Endothelial cell of umbilical vein (primary cell): ENCODE measurements at regions not wholly inside any gene's neighbourhood (a gene's known extent, or its start where the extent isn't known, plus 50 kb on each side); places are given as distances from the start of the nearest gene placed in this dataset.

ENCODE experiments used
- BruUV-seq: library from RNA; stranded (reverse); fragments of 400-500 nt; replicated peaks from 2 replicates; lab custom pipeline; 2021; lab: Mats Ljungman, UMichigan
- CTCF ChIA-PET: fragments of 300-600, 350-600 bp; sonication (Branson Sonifier 250); formaldehyde crosslinking; loops from one replicate; lab custom pipeline; 2021; ENCODE audit warnings: antibody characterized with exemption, inconsistent platforms; lab: Charles Lee
- POLR2A ChIA-PET: fragments of 300-600, 350-600 bp; sonication (Branson Sonifier 250); formaldehyde crosslinking; loops from one replicate; lab custom pipeline; 2021; ENCODE audit warnings: antibody characterized with exemption, inconsistent platforms; lab: Charles Lee
- DNase-seq: peaks from one replicate; pipeline ENCODE4 v3.0.0-alpha.2; 2011; ENCODE audit warnings: low read depth, low spot score
- FAIRE-seq: peaks from 2 replicates; lab custom pipeline; 2011; peaks lifted over from hg19 to GRCh38; lab: Jason Lieb, UNC
- H2AFZ ChIP-seq: 2 replicates; pipeline ENCODE4 v1.6.0; 2012; ENCODE audit warnings: low read depth, low read length, control low read depth, inconsistent platforms
- H3K27ac ChIP-seq: 2 replicates; pipeline ENCODE4 v1.5.1; 2011; ENCODE audit warnings: low read depth, mild to moderate bottlenecking, control low read depth, low read length, moderate library complexity; ENCODE audit not compliant: insufficient read depth
- H3K27me3 ChIP-seq, 2 experiments: 2 replicates each; pipeline versions ENCODE4 v1.6.0 to v1.6.1; 2011; ENCODE audit warnings: low read length in 2 of 2, mixed read lengths in 1 of 2; ENCODE audit not compliant: control insufficient read depth in 2 of 2, insufficient read depth in 2 of 2
- H3K36me3 ChIP-seq, 2 experiments: 2 replicates in 1 of 2; 3 replicates in 1 of 2; pipeline ENCODE4 v1.5.1; 2011; ENCODE audit warnings: low read length in 2 of 2, mild to moderate bottlenecking in 1 of 2, moderate library complexity in 1 of 2; ENCODE audit not compliant: control insufficient read depth in 2 of 2, insufficient read depth in 2 of 2; ENCODE audit errors: extremely low read depth in 1 of 2
- H3K4me1 ChIP-seq: 3 replicates; pipeline ENCODE4 v1.5.1; 2011; ENCODE audit warnings: mild to moderate bottlenecking, low read length; ENCODE audit not compliant: control insufficient read depth, insufficient read depth; ENCODE audit errors: extremely low read depth
- H3K4me2 ChIP-seq: 2 replicates; pipeline ENCODE4 v1.6.1; 2011; ENCODE audit warnings: low read length, control low read depth, mixed read lengths; ENCODE audit not compliant: insufficient read depth
- H3K4me3 ChIP-seq, 3 experiments: fragments of 200-600 bp in 1 of 3; sonication (generic), shearing (Covaris generic) in 1 of 3; replicated peaks in 1 of 3; 2 replicates each; pipeline ENCODE4 v1.5.1; 2011 to 2016; ENCODE audit warnings: control low read depth in 3 of 3, low read length in 3 of 3, mild to moderate bottlenecking in 2 of 3, inconsistent platforms in 1 of 3, low read depth in 1 of 3, moderate library complexity in 1 of 3; ENCODE audit not compliant: insufficient read depth in 1 of 3
- H3K79me2 ChIP-seq: 2 replicates; pipeline ENCODE4 v1.6.0; 2012; ENCODE audit warnings: low read length, inconsistent platforms; ENCODE audit not compliant: control insufficient read depth, insufficient read depth
- H3K9ac ChIP-seq: replicated peaks from 2 replicates; pipeline ENCODE3; 2011; ENCODE audit warnings: low read length, control low read depth; ENCODE audit not compliant: insufficient read depth; ENCODE audit errors: extremely low read depth
- H3K9me1 ChIP-seq: replicated peaks from 3 replicates; pipeline ENCODE4 v1.6.0; 2011; ENCODE audit warnings: mild to moderate bottlenecking, low read length; ENCODE audit not compliant: control insufficient read depth, insufficient read depth; ENCODE audit errors: extremely low read depth
- H3K9me3 ChIP-seq: replicated peaks from 2 replicates; pipeline ENCODE4 v1.5.1; 2012; ENCODE audit warnings: low read length, inconsistent platforms; ENCODE audit not compliant: control insufficient read depth, insufficient read depth
- H4K20me1 ChIP-seq: replicated peaks from 2 replicates; pipeline ENCODE3; 2011; ENCODE audit warnings: mild to moderate bottlenecking, low read length; ENCODE audit not compliant: control insufficient read depth, insufficient read depth; ENCODE audit errors: extremely low read depth
- EZH2 ChIP-seq: IDR thresholded peaks from 2 replicates; pipeline ENCODE4 v1.6.1; 2012; ENCODE audit warnings: borderline replicate concordance, low read depth, mild to moderate bottlenecking, moderate library complexity, low read length, inconsistent platforms; ENCODE audit not compliant: severe bottlenecking
- FOS ChIP-seq: IDR thresholded peaks from 2 replicates; pipeline ENCODE4 v1.6.1; 2011; ENCODE audit warnings: mild to moderate bottlenecking, low read length, moderate library complexity, borderline replicate concordance; ENCODE audit not compliant: insufficient read depth
- GATA2 ChIP-seq: IDR thresholded peaks from 2 replicates; pipeline ENCODE4 v1.7.0; 2011; ENCODE audit warnings: low read depth, mild to moderate bottlenecking, moderate library complexity, mixed read lengths, low read length; ENCODE audit not compliant: insufficient read length, insufficient read depth
- JUN ChIP-seq: IDR thresholded peaks from 2 replicates; pipeline ENCODE4 v1.6.1; 2011; ENCODE audit warnings: borderline replicate concordance, low read depth; ENCODE audit not compliant: insufficient read length, insufficient read depth
- MYC ChIP-seq: IDR thresholded peaks from one replicate; pipeline ENCODE4 v1.6.1; 2011; ENCODE audit warnings: mild to moderate bottlenecking, low read depth, low read length
- POLR2A ChIP-seq: IDR thresholded peaks from 2 replicates; pipeline ENCODE4 v1.6.1; 2012; ENCODE audit warnings: low read depth, mild to moderate bottlenecking, control low read depth, low read length
- POLR2AphosphoS5 ChIP-seq: IDR thresholded peaks from 2 replicates; pipeline ENCODE4 v1.6.1; 2012; ENCODE audit warnings: low read depth, mild to moderate bottlenecking, control low read depth, low read length, moderate library complexity; ENCODE audit not compliant: insufficient read depth
- dilution Hi-C: fragments of 300-500 bp; cut with MboI; formaldehyde crosslinking; loops from one replicate; pipeline ENCODE4 v1.15.0; 2019; ENCODE audit warnings: low sequenced_read_pairs; ENCODE audit not compliant: extremely low pct_ligation_motif_present
- intact Hi-C: fragments of 100-400 bp; cut with micrococcal nuclease; formaldehyde crosslinking; loops from one replicate; pipeline ENCODE4 v1.10.0; 2022
- TF ChIP-seq, protein P1 (sequence below): IDR thresholded peaks from 2 replicates; pipeline ENCODE4 v1.6.1; 2011; ENCODE audit not compliant: insufficient read depth, insufficient read length
- TF ChIP-seq, protein P2 (sequence below), 2 donors: IDR thresholded peaks; 1 replicate in 1 of 2; 2 replicates in 1 of 2; pipeline ENCODE4 v1.5.1; 2011; ENCODE audit warnings: low read length in 2 of 2, mild to moderate bottlenecking in 2 of 2, moderate library complexity in 2 of 2, control low read depth in 1 of 2, inconsistent platforms in 1 of 2, low read depth in 1 of 2; ENCODE audit not compliant: insufficient read depth in 1 of 2; ENCODE audit errors: extremely low read depth in 1 of 2

GRCh38 chr4:175539498-175539897 is 272.6 kb downstream of the GPM6A start:
- no peak for DNase-seq
- no peak overlapping the region for H3K4me3 ChIP-seq
- H3K27ac ChIP-seq: no peak overlapping the region
- no peaks in the 10 kb centered on the region for H3K4me1 ChIP-seq
- H2AFZ ChIP-seq: no peak overlapping the region
- POLR2A ChIA-PET: no interaction called here
- no peaks in the 10 kb centered on the region for H3K27me3 ChIP-seq
- no peaks in the 10 kb centered on the region for H3K36me3 ChIP-seq
- H4K20me1 ChIP-seq: no peaks in the 10 kb centered on the region
- no peaks in the 10 kb centered on the region for H3K9me1 ChIP-seq
- TF ChIP-seq FOS: no peak
- no peak for TF ChIP-seq EZH2
- TF ChIP-seq POLR2AphosphoS5: no peak
- no peak for TF ChIP-seq MYC
- no peak for TF ChIP-seq GATA2
- TF ChIP-seq, protein P1, sequence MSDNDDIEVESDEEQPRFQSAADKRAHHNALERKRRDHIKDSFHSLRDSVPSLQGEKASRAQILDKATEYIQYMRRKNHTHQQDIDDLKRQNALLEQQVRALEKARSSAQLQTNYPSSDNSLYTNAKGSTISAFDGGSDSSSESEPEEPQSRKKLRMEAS: no peak
- TF ChIP-seq, protein P2, sequence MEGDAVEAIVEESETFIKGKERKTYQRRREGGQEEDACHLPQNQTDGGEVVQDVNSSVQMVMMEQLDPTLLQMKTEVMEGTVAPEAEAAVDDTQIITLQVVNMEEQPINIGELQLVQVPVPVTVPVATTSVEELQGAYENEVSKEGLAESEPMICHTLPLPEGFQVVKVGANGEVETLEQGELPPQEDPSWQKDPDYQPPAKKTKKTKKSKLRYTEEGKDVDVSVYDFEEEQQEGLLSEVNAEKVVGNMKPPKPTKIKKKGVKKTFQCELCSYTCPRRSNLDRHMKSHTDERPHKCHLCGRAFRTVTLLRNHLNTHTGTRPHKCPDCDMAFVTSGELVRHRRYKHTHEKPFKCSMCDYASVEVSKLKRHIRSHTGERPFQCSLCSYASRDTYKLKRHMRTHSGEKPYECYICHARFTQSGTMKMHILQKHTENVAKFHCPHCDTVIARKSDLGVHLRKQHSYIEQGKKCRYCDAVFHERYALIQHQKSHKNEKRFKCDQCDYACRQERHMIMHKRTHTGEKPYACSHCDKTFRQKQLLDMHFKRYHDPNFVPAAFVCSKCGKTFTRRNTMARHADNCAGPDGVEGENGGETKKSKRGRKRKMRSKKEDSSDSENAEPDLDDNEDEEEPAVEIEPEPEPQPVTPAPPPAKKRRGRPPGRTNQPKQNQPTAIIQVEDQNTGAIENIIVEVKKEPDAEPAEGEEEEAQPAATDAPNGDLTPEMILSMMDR (IDR thresholded peaks at IDR 0.05; ENCODE audit: extremely low read depth in 1 of 2, insufficient read depth in 1 of 2, low read depth in 1 of 2, low read length in 2 of 2): no peak
- TF ChIP-seq POLR2A: no peak
- no peak for TF ChIP-seq JUN
- CTCF ChIA-PET: interaction anchor here (0.8 kb wide), 1 partner anchor 801 kb away, joined by 3 read pairs; no protein-coding TSS in a partner anchor
- BruUV-seq: no TSS peak
- no peaks in the 10 kb centered on the region for H3K9me3 ChIP-seq
- intact Hi-C loops: no loop called here
- H3K79me2 ChIP-seq: no peaks in the 10 kb centered on the region
- no peak overlapping the region for H3K9ac ChIP-seq
- no peak overlapping the region for H3K4me2 ChIP-seq
- dilution Hi-C loops: no loop called here
- no peak for FAIRE-seq
